Kidney capillary endothelial cell (primary cell): ENCODE measurements at regions not wholly inside any gene's neighbourhood (a gene's known extent, or its start where the extent isn't known, plus 50 kb on each side); places are given as distances from the start of the nearest gene placed in this dataset.

Source experiments
- DNase-seq: peaks from one replicate; pipeline ENCODE4 v3.0.0-alpha.2; 2018; ENCODE audit warnings: low spot score

- DNase-seq, result no peak
Measured at GRCh38 chr13:104414181-104414580, 1348.0 kb upstream of the SLC10A2 start.

- DNase-seq, result no peak
Measured at GRCh38 chr13:104411141-104411765, 1345.0 kb upstream of the SLC10A2 start.

GRCh38 chr13:104408733-104409132 is 1342.5 kb upstream of the SLC10A2 start:
- DNase-seq, result peak; percentile 7

- DNase-seq, result no peak
Measured at GRCh38 chr13:104404325-104404724, 1338.1 kb upstream of the SLC10A2 start.

GRCh38 chr13:104389691-104390090 is 1323.5 kb upstream of the SLC10A2 start:
- no peak for DNase-seq

GRCh38 chr13:104387510-104387909 is 1321.3 kb upstream of the SLC10A2 start:
- no peak for DNase-seq

GRCh38 chr13:104385404-104385803 is 1319.2 kb upstream of the SLC10A2 start:
- DNase-seq, result no peak

GRCh38 chr13:104382951-104383350 is 1316.7 kb upstream of the SLC10A2 start:
- no peak for DNase-seq

GRCh38 chr13:104376588-104376987 is 1310.4 kb upstream of the SLC10A2 start:
- no peak for DNase-seq

- DNase-seq, result no peak
Measured at GRCh38 chr13:104375614-104376013, 1309.4 kb upstream of the SLC10A2 start.

GRCh38 chr13:104372095-104372655 is 1306.0 kb upstream of the SLC10A2 start:
- DNase-seq, result no peak

GRCh38 chr13:104365430-104365829 is 1299.2 kb upstream of the SLC10A2 start:
- DNase-seq, result no peak

- no peak for DNase-seq
Measured at GRCh38 chr13:104357672-104358354, 1291.6 kb upstream of the SLC10A2 start.

GRCh38 chr13:104357174-104357573 is 1291.0 kb upstream of the SLC10A2 start:
- DNase-seq, result no peak

- no peak for DNase-seq
Measured at GRCh38 chr13:104355041-104355670, 1288.9 kb upstream of the SLC10A2 start.

GRCh38 chr13:104327211-104327610 is 1261.0 kb upstream of the SLC10A2 start:
- DNase-seq, result peak; percentile 19

- DNase-seq, result no peak
Measured at GRCh38 chr13:104326523-104326922, 1260.3 kb upstream of the SLC10A2 start.

- no peak for DNase-seq
Measured at GRCh38 chr13:104321756-104322155, 1255.5 kb upstream of the SLC10A2 start.

- no peak for DNase-seq
Measured at GRCh38 chr13:104320446-104320845, 1254.2 kb upstream of the SLC10A2 start.

GRCh38 chr13:104318121-104318520 is 1251.9 kb upstream of the SLC10A2 start:
- no peak for DNase-seq

GRCh38 chr13:104315606-104316005 is 1249.4 kb upstream of the SLC10A2 start:
- DNase-seq, result peak; percentile 81

- DNase-seq, result no peak
Measured at GRCh38 chr13:104314926-104315535, 1248.8 kb upstream of the SLC10A2 start.

- DNase-seq, result no peak
Measured at GRCh38 chr13:104314321-104314720, 1248.1 kb upstream of the SLC10A2 start.
